Cardiac fibroblast (primary cell): ENCODE measurements at regions not wholly inside any gene's neighbourhood (a gene's known extent, or its start where the extent isn't known, plus 50 kb on each side); places are given as distances from the start of the nearest gene placed in this dataset.

Experiments used
- DNase-seq, 2 donors: peaks; one replicate each; pipeline versions ENCODE4 v3.0.0 to v3.0.0-alpha.2; 2010; ENCODE audit warnings: low read depth in 2 of 2
- H3K4me3 ChIP-seq, 2 donors: replicated peaks in 1 of 2; 1 replicate in 1 of 2; 2 replicates in 1 of 2; pipeline ENCODE4 v1.5.1; 2011; ENCODE audit warnings: low read depth in 2 of 2, low read length in 2 of 2, mild to moderate bottlenecking in 2 of 2, moderate library complexity in 1 of 2
- CTCF ChIP-seq: IDR thresholded peaks from one replicate; pipeline ENCODE4 v1.5.1; 2011; ENCODE audit warnings: low read depth, mild to moderate bottlenecking, low read length, inconsistent platforms

DNA sequence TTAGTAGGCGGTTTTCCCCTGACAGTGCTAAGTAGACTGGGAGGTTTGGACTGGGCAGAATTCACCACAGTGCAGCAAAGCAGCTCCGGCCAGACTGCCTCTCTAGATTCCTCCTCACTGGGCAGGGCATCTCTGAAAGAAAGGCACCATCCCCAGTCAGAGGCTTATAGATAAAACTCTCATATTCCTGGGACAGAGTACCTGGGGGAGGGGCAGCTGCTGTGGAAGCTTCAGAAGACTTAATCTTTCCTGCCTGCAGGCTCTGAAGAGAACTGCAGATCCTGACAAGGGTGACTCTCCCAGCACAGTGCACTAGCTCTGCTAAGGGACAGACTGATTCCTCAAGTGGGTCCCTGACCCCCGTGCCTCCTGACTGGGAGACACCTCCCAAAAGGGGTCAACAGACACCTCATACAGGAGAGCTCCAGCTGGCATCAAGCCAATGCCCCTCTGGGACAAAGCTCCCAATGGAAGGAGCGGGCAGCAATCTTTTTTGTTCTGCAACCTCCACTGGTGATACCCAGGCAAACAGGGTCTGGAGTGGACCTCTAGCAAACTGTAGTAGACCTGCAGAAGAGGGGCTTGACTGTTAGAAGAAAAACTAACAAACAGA lies 266.8 kb upstream of the CRIM1 start:
- no peak for TF ChIP-seq CTCF
- no peak for DNase-seq
- no peak overlapping the region for H3K4me3 ChIP-seq

DNA sequence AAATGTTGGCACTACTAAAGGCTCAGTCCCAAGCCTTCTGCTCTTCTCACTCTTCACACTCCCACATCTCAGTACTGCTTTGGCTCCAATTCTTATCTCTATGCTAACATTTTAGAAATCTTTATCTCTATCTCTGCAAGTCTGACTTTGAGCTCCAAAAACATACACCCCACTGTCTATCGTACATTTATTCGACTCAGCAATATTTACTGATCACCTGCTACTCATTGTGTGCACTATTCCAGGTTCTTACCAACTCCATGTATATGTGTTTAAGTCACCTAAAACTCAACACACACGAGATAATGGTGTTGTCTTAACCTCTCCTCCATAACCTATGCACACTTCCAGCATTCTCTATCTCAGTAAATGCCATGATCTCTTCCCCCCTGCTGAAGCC lies 268.2 kb upstream of the CRIM1 start:
- H3K4me3 ChIP-seq = no peak overlapping the region
- no peak for DNase-seq
- no peak for TF ChIP-seq CTCF

- no peak overlapping the region for H3K4me3 ChIP-seq
- no peak for TF ChIP-seq CTCF
- DNase-seq = no peak
Measured at GRCh38 chr2:36079793-36080192, 275.8 kb upstream of the CRIM1 start.

DNA sequence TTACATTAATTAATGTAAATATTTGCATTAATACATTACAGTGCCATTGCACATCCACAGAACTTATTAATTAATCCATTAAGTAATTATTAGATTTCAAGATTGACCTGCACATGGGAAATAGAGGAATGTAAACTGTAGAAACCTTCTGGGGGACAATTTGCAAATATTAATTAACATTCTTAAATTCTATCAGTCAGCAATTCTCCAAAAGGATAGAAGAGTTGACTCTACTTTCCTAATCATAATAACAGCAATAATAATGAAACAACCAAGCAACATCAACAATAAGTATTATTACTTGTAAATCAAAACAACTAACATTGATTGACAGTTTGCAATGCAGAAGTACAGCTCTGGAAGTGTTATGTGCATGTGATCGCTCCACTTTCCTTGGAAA lies 281.6 kb upstream of the CRIM1 start:
- no peak for TF ChIP-seq CTCF
- no peak overlapping the region for H3K4me3 ChIP-seq
- DNase-seq = no peak

DNA sequence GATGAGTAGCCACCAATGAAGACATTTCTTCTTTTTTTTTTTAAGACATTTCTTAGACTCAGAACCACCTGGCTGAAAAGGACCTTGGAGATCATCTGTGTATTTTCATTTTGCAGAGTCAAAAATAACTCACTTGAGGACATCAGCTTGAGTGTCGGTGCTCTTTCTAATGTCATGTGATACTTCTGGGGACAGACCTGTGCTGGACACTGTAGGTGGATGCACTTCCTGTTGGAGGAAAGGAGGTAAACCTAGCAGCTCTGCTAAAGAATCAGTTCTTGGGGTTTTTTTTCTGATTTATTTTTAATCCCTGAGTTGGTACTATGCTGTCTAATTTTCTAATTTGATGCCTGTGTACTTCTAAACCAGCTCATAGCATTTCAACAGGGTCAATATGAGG lies 283.9 kb upstream of the CRIM1 start:
- DNase-seq = no peak
- no peak for TF ChIP-seq CTCF
- H3K4me3 ChIP-seq = no peak overlapping the region

DNA sequence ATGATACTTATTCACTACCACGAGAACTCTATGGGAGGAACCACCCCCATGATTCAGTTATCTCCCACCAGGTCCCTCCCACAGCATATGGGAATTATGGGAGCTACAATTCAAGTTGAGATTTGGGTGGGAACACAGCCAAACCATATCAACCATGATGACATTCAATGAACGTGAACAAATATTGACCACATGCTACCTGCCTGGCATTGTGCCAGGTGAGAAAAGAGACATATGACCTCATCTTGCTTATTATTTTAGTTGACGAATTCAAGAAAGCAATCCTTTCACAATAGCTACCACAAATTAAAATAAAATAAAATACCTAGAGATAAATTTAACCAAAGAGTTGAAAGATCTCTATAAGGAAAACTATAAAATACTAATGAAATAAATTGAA lies 286.5 kb upstream of the CRIM1 start:
- no peak overlapping the region for H3K4me3 ChIP-seq
- TF ChIP-seq CTCF = no peak
- no peak for DNase-seq

DNA sequence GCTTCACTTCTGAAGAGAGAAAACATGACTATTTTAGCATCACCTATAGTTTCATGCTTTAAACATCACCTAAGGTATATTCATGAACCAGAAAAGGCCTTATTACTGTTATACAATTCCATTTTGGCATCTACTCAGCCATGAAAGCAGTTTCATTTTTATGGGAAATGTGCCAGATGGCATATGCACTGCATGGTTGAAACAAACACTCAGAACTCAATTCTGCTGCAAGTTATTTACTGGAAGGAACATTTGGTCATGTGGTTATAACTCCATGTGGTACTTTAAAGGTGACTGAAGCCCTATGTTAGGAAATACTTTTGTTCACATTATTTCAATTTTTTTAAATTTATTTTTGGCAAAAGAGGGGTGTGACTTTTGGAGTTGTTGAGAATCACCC lies 287.5 kb upstream of the CRIM1 start:
- H3K4me3 ChIP-seq = no peak overlapping the region
- TF ChIP-seq CTCF = no peak
- DNase-seq = no peak
